GM18867 (cell line): ENCODE measurements at regions not wholly inside any gene's neighbourhood (a gene's known extent, or its start where the extent isn't known, plus 50 kb on each side); places are given as distances from the start of the nearest gene placed in this dataset.
"Not testable (repeated sequence)": the region's sequence is repeated elsewhere in the genome, so short reads cannot be mapped to it uniquely, and the experiment has no call there.

Experiments
- ATAC-seq: cut with Tn5 transposase; IDR thresholded peaks from one replicate; pipeline ENCODE4 v1.9.1; 2021; ENCODE audit warnings: mild to moderate bottlenecking, moderate library complexity; ENCODE audit not compliant: unreplicated experiment

DNA sequence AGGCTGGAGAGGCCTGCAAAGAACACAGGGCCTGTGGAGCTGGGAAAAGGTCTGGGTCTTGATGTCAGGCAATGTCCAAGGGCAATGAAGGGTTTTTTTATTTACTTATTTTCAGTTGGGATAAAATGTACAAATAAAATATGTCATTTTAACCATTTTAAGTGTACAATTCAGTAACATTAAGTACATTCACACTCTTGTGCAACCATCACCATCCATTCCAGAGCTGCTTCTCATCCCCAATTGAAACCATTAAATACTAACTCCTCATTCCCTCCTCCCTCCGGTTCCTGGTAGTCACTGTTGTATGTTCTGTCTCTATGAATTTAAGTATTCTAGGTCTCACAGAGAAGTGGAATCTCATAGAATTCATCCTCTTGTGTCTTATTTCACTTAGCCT is 444.7 kb downstream of the HS3ST3B1 start:
- no peak for ATAC-seq

DNA sequence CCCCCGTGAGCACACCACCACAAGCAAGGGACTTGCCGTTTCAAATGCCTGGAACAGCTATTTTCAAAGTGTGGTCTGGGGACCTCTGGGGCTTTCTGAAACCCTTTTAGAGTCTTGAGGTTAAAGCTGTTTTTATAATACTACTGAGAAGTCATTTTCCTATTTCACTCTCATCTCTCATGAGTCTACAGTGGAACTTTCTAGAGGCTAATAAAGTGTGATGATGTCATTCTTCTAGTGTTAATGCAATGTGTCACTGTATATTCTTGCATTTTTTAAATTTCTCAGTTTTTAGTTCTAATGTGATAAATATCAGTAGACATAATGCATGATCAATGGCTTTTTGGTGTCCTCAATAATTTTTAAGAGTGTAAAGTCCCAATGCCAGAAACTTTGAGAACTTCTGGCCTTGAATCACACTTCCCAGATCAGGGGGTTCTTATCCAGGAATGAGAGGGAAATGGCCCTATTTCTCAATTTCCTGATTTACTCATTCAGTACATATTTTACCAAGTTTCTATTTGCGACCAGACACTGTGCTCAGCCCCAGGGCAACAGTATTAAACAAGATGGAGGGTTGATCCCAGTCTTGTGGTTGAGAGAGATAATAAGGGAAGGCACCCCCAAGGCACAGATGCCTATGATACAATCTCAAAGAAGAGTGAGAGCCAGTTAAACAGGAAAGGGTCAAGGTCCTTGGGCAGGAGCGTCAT is 444.0 kb downstream of the HS3ST3B1 start:
- peak; percentile 49 for ATAC-seq

DNA sequence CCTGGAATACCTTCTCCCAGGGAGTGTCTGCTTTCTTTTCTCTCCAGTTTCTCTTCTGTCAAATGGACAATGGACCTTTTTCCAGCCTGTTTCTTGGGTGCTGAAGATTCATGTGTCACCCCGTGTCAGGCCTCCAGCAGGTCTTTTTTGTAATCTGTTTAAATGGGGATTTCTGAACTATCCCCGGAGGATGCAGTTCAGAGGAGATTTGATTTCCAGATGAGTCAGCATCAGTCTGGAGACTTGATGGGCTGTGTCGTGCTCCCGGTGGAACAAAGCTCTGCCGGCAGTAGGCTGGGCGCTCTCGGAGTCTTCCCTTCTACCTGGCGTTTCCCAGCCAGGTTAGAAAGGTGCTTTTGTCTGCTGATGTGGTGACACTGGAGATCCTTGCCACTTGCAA is 440.6 kb downstream of the HS3ST3B1 start:
- ATAC-seq = no peak

DNA sequence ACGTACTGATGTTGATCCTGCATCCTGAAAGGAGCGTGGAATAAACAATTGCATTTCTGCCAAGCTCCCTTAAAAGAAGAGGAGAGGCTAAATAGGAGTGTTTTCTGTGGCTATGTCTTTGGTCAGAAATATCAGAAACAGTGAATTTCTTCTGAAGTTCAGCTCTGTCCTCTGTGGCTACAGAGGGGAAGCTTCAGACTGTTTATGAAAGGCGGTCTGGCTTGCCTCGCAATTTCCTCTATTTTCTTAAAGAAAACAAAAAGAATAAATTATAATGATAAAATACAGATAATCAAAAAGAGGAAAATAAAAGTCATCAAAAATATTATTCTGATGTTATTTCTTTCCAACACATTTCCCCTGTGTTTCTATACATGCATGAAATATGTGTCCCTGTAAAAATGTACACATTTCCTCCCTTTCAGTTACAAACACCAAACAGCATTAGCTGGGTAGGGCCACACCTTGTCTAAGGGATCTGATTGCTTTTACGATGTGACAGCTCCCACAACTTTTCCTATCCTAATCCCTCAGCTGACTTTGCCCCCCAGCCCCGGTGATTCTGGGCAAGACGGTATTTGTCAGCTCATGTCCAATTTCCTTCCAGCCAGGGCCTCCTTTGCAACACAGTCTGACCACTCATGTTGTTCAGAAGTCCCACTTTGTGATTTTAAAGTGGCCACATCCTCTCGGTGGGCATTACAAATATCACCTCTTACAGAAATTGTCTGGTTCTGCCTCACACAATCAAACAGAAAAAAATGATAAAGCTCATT is 439.0 kb downstream of the HS3ST3B1 start:
- ATAC-seq = no peak

DNA sequence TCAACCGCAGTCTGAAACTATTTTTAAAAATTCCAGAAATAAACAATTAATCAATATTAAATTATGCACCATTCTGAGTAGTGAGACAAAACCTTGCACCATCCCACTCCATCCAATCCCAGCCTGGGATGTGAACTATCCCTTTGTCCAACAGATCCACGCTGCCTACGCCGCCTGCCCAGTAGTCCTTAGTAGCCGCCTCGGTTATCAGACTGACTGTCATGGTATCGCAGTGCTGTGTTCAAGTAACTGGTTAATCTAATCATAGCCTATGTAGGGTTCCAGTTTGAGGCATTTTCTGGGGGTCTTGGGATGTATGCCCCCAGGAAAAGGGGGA is 437.7 kb downstream of the HS3ST3B1 start:
- ATAC-seq = no peak

DNA sequence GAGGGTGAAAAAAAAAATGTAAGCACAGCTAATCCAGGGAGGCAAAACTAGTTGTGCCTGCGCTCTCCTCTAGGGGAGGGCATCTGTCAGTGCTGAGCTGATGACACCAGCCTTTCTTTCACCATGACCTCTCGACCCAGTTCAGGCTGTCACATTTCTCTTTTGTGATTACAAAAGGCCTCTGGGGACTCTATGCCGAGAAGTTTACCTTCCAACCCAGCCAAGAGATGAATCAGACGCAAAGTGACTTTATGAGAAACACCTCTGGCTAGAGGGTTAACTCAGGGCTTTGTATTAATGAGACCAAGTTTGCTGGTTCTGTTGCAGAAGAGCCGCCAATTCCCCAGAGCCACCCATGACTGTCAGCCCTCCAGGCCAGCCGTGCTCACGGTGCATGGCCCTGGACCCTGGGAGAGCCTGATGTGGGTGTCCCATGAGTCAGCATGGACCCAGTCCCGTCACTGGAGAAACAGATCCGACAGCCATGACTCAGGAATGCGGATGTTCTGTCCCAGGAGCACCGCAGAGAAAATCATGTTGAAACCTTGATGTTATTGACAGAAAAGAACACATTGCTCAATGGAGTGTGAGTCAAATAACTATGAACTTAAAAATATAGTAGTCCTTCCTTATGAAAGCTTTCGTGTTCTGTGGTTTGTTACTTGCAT is 437.2 kb downstream of the HS3ST3B1 start:
- ATAC-seq = peak; percentile 45

DNA sequence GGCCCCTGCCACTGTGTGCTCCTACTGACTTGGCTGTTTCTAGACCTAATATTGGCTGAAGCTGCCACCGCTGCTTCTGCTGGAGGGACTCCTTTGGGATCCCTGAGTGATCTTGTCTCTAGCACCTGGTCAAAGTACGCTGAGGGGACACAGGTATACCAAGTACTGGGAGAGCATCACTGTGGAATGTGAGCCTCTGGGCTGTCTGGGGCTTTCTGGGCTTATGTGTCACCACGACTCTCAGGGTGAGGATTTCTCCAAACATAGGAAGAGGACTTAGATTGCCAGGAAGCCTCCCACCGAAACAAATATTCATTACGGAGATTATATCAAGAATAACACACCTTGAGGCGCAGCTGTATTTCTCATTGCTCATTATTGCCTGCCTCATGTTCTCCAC is 435.8 kb downstream of the HS3ST3B1 start:
- ATAC-seq = no peak

DNA sequence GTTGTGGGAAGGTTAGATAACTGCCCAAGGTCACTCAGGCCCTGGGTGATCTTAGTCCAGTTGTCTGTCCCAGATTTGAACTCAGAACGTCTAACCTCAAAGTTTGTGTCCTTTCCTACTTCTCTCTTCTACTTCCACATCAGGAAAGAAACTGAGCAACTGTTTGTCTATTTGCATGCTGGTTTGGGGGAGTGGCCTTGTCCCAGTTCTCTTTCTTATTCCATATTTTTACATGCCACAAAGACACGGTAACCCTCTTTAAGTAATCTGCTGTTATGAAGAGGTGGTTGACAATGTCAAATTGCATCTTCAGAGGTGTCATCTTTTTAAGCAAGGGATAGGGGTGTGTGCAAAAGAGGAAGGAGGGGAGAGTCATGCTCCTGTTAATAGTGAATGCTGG is 432.5 kb downstream of the HS3ST3B1 start:
- no peak for ATAC-seq

DNA sequence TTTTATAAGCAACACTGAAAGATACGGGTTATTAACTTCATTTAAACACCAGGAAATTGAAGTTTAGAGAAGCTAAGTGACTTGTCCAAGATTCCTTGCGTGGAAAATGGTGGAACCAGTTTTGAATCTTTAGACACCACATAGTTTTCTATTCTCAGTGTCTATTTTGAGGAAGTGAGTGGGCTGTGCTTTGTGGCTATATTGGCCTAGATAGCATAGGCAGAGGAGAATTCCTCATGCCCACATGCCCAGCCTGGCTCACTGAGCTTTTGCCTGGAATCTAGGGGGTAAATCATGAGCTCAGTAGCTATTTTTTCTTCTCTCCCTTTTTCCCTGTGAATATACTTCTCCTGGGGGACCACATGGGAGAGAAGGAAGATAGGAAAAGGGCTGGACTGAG is 431.3 kb downstream of the HS3ST3B1 start:
- no peak for ATAC-seq

DNA sequence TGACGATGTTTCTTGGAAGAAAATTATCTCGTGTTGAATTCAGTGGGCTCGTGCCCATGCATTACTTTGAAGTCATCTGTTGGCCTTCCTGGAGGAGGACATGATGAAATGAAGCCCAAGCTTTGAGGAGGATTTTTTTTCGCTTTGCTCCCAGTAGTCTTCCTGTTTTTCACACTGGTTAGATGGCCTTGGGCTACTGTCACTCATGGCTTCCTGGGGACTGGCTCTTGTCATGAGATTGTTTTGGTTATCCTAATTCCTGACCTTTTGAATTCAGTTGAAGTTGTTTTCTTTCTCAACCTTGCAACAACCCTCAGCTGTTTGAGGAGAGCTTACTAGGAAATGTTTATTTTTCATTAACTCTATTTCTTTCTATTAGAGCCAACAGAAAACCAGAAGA is 430.7 kb downstream of the HS3ST3B1 start:
- no peak for ATAC-seq

DNA sequence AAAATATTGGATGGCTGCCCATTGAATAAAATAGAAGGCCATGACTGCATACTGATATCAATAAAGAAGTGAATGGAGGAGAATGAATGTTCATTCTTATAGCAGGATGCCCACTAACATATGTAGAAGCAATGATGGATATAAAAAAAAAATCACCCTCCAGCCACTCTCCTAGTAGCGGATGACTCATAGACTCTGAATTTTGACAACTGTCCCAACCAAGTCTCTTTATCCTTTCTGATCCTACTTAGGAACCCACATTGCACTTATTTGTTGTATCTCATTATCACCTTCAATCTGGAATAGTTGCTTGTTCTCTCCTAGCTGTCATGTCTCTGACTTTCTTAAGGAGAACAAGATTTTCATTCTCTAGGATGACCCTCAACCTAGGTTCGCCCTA is 429.9 kb downstream of the HS3ST3B1 start:
- no peak for ATAC-seq

DNA sequence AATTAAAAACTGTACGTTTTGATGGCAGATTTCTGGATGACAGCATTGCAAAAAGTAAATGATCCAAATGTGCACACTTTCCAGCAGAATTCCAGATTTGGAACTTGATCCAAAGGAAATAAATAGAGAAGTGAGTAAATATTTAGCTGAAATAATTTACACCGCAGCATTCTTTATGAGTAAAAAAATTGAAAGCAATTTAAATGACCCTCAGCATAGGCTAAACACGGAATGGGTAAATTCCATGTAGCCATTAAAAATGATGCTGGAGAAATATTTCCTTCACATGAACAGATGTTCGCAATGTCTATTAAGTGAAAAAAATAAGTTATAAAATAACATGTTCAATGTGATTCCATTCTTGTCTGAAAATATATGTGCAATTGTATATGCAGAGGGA is 424.8 kb downstream of the HS3ST3B1 start:
- no peak for ATAC-seq

DNA sequence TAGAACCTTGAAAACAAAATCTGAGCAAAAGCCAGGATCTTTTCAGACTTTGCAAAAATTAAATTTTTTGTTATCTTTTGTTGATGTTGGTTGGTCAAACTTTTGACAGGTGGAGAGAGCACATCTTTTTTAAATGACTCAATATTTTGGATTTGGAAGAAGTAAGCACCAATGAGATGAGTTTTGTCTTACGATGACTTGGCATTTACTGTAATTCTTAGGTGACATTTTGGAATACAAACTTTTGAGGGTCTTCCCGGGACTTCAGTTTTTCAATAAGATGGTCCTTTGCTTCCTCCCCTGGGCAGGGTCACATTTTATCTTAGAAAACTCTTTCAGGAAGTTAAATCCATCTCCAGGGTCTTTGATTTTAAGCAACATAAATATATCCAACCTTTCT is 423.9 kb downstream of the HS3ST3B1 start:
- ATAC-seq = no peak

DNA sequence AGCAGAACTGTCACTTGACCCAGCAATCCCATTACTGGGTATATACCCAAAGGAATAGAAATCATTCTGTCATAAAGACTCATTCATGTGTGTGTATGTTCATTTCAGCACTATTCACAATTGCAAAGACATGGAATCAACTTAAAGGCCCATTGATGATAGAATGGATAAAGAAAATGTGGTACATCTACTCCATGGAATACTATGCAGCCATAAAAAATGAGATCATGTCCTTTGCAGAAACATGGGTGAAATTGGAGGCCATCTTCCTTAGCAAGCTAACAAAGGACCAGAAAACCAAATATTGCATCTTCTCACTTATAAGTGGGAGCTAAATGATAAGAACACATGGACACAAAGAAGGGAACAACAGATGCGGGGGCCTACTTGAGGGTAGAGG is 422.5 kb downstream of the HS3ST3B1 start:
- ATAC-seq = not testable (repeated sequence)

DNA sequence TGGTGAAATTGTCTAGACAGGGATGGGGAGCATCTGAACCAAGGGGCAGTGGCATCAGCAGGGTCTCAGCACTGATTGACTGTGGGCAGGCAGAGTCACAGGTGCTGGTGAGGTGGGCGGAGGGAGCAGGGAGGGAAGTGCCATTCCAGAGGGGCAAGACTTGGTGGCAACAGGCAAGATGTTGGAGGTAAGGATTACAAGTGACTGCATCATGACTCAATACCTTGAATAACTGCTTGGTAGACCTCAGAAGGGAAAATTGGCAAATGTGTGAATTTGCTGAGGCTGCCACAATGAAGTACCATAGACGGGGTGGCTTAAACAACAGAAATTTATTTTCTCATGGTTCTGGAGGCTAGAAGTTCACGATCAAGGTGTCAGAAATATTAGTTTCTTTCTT is 419.1 kb downstream of the HS3ST3B1 start:
- no peak for ATAC-seq

DNA sequence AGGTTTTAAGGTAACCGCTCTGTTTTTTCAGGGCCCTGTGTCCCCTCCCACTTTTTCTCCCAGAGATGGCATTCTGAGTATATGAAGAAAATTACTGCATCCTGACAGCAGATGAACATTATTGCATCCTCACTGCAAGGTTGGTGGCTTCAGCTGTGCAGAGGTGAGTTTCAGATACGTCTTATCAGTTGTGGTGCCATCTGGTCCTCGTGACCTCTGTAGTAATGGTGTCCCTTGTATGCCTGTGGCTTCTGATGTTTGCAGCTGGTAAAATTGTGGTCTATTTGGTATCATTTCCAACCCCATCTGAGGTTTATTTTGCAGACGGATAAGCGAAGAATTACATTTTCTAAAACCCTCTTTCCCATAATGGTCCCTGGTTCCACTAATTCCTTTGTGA is 417.0 kb downstream of the HS3ST3B1 start:
- no peak for ATAC-seq

DNA sequence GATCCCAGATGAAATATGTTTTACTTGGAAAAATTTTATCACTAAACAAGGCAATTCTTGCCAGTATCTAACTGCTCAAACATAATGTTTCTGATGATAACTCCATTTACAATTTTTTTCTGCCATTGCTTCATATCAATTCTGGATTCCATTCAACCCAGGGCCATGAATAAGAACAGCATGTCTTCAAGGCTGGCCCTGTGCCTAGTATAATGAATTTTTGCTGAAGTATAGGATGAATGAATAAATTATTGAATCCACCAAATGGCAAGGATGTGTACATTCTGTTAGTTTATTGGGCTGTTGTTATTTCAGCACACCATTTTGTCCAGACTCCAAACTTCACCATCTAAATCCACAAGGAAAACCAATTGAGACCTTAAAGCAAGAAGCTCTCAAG is 414.7 kb downstream of the HS3ST3B1 start:
- ATAC-seq = no peak

DNA sequence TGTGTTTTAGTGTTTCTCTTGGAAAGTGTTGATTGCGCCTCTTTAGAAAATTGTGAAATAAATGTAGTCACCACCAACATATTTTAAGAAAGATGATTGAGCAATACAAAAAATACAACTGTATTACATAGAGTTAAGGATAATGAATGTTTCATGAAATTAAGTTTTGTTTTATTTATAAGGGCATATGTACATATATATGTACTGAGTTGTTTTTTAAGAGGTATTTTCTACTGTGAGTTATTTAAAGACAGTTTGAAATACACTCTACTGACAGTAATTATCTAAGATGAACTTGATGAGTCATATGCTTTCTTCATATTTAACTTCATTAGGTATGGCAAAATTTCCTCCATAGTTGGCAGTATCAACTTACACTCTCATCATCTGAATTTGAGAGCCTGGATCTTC is 411.7 kb downstream of the HS3ST3B1 start:
- no peak for ATAC-seq

DNA sequence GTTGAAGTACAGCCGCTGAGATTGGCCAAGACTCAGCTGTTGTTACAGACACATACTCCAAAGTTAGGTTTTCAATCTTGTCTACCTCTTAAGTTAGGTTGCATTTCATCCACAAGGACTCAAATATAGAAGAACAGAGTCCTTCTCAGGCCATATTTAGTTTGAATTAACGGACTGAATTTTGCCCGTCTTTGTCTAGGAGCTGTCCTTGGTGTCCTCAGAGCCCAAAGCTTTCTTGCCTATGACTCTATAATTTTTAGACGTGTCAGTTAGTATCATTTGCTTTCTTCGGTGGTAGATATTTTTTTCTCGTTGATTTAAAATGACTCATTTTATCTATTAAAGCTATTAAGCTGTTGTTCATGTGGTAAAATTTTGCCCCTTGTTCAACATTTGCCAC is 403.2 kb downstream of the HS3ST3B1 start:
- ATAC-seq = no peak

DNA sequence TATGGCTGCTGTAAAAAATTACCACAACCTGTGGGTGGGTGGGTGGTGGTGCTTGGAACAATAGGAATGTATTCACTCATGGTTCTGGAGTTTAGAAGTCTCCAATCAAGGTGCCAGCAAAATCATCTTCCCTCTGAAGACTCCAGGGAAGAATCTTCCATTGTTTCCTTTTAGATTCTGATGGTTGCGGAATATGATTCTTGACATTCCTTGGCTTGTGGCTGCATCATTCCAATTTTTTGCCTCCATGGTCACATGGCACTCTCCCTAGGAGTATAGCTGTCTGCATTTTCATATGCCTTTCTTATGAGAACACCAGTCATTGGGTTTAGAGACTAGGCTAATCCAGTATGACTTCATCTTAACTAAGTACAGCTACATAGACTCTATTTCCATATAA is 401.0 kb downstream of the HS3ST3B1 start:
- ATAC-seq = no peak

DNA sequence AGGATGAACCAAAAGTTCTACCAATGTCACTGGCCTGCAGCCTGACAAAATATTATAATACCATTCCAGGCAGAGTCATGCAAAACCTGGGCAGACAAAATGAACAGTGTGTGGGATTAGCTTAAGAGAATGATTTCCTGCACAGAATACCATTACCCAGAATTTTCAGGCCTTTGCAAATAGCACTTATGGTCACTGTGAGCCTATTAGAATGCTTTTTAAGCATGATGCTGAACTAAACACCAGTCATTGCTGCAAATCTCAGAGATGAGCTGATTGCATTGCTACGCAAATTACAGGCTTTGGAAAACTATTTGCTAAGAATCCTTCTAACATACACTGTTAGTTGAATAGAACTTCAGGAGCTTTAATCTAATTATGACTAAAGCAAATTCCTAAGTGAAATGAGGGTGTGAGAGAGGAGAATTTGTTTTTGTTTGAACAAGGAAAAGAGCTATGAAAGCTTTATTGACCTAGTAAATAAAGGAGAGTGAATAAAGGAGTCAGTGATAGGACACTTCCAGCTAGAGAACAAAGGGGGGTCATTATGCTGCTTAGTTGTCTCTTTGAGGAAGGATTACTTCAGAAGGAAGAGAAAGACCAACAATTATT is 398.8 kb downstream of the HS3ST3B1 start:
- no peak for ATAC-seq

DNA sequence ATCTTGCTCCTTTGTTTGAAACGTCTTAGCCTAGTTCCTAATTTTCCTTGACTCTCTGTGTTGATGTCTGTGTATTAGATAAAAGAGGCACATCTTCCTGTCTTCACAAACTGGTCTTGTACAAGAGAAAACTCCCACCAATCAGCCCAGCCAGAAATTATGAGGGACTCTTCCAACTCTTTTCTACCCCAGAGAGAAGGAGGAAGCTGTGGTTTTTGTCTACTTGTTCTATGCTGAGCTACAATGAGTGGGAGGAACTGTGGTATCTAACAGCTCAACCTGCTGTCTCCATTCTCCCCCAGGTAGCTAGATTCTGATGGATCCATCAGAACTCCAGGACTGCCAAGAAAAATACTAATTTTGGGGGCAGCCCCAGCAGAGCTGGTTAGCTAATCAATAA is 392.5 kb downstream of the HS3ST3B1 start:
- no peak for ATAC-seq
